OCI-LY1 (cell line): ENCODE measurements at regions not wholly inside any gene's neighbourhood (a gene's known extent, or its start where the extent isn't known, plus 50 kb on each side); places are given as distances from the start of the nearest gene placed in this dataset.

Experiments used
- H2AFZ ChIP-seq: fragments of 200-600 bp; sonication (generic), shearing (Covaris generic); 2 replicates; pipeline ENCODE4 v1.6.0; 2014; ENCODE audit warnings: antibody characterized with exemption, mild to moderate bottlenecking, low read length
- H3F3A ChIP-seq: fragments of 200-600 bp; sonication (generic), shearing (Covaris generic); 2 replicates; pipeline ENCODE4 v1.6.0; 2014; ENCODE audit warnings: mild to moderate bottlenecking, antibody characterized with exemption, low read length, moderate library complexity; ENCODE audit not compliant: insufficient read depth
- H3K27ac ChIP-seq: fragments of 200-600 bp; sonication (generic); 2 replicates; pipeline ENCODE4 v1.5.1; 2014; ENCODE audit warnings: low read length, mixed run types, mild to moderate bottlenecking, low read depth; ENCODE audit not compliant: poor library complexity, severe bottlenecking
- H3K27me3 ChIP-seq: fragments of 200-600 bp; sonication (generic); 2 replicates; pipeline ENCODE4 v1.6.0; 2014; ENCODE audit warnings: antibody characterized with exemption, mild to moderate bottlenecking, low read length, moderate library complexity; ENCODE audit not compliant: insufficient read depth
- H3K36me3 ChIP-seq: fragments of 200-600 bp; sonication (generic); 2 replicates; pipeline ENCODE4 v1.6.1; 2014; ENCODE audit warnings: mild to moderate bottlenecking, antibody characterized with exemption, low read length, moderate library complexity, mixed read lengths; ENCODE audit not compliant: insufficient read depth
- H3K4me1 ChIP-seq: fragments of 200-600 bp; sonication (generic); 2 replicates; pipeline ENCODE4 v1.5.1; 2014; ENCODE audit warnings: mild to moderate bottlenecking, low read length, moderate library complexity; ENCODE audit not compliant: insufficient read depth, severe bottlenecking
- H3K4me2 ChIP-seq: fragments of 200-600 bp; sonication (generic), shearing (Covaris generic); 2 replicates; pipeline ENCODE4 v1.6.1; 2014; ENCODE audit warnings: low read length
- H3K4me3 ChIP-seq: fragments of 200-600 bp; sonication (generic); 2 replicates; pipeline ENCODE4 v1.5.1; 2014; ENCODE audit warnings: low read length, low read depth, mild to moderate bottlenecking, mixed read lengths; ENCODE audit not compliant: poor library complexity, severe bottlenecking
- H3K79me2 ChIP-seq: fragments of 200-600 bp; shearing (Covaris generic); 2 replicates; pipeline ENCODE4 v1.6.1; 2016; ENCODE audit warnings: mixed run types, low read length, mixed read lengths; ENCODE audit not compliant: insufficient read depth
- H3K9ac ChIP-seq: fragments of 200-600 bp; sonication (generic), shearing (Covaris generic); 2 replicates; pipeline ENCODE4 v1.6.1; 2014; ENCODE audit warnings: mild to moderate bottlenecking, low read length, mixed read lengths
- H3K9me2 ChIP-seq: fragments of 200-600 bp; sonication (generic), shearing (Covaris generic); 2 replicates; pipeline ENCODE4 v1.6.1; 2014; ENCODE audit warnings: low read depth, mild to moderate bottlenecking, low read length, mixed read lengths
- H3K9me3 ChIP-seq: fragments of 200-600 bp; shearing (Covaris generic); 2 replicates; pipeline ENCODE4 v1.6.1; 2014; ENCODE audit warnings: low read length, mixed read lengths
- H4K20me1 ChIP-seq: fragments of 200-600 bp; sonication (generic), shearing (Covaris generic); 2 replicates; pipeline ENCODE4 v1.6.0; 2016; ENCODE audit warnings: mild to moderate bottlenecking, low read length; ENCODE audit not compliant: insufficient read depth
- CTCF ChIP-seq: fragments of 200-600 bp; sonication (generic), shearing (Covaris generic); IDR thresholded peaks from 2 replicates; pipeline ENCODE4 v1.5.1; 2017; ENCODE audit warnings: mild to moderate bottlenecking, antibody characterized with exemption, low read length, moderate library complexity, mixed read lengths
- EZH2 ChIP-seq: fragments of 200-600 bp; sonication (generic), shearing (Covaris generic); IDR thresholded peaks from 2 replicates; pipeline ENCODE4 v1.8.0; 2017; ENCODE audit warnings: borderline replicate concordance, mixed run types, mild to moderate bottlenecking, antibody characterized with exemption, low read length, moderate library complexity, mixed read lengths

DNA sequence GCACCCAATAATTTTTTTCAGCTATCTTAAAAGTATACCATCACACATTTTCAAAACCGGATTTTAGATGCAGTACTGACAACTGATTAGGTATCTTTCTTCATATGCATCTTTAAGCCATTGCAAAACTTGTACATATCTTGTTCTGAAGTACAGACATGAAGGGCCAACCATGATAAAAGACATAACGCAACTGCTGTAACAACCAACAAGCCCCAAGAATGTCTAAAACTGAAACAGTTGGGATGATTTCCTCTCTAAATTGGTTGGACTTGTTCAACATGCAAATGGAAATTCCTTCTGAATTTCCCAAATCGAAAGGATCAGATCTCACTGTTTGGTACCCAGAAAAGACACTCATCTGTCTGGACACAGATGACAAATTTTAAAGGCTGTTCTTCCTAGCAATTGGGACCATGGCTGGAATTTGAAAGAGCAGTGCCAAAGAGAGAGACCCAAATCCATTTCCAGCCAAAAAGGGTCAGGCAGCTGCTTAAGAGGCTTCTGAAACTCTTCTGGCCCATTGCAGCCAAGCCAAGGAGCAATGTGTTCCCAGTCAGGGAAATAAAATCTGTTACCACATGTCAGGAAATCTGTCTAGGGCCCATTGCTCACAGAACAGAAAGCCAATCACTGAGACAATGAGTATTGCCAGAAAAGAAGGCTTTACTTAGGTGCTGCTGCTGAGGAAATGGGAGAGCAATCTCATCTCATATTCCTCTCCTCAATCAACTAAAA lies 1122.4 kb upstream of the USP15 start:
- Histone ChIP-seq H3K9me2 (no peaks in the 10 kb centered on the region), H3K79me2 (no peaks in the 10 kb centered on the region), H4K20me1 (no peaks in the 10 kb centered on the region), H3K36me3 (no peaks in the 10 kb centered on the region), H2AFZ (no peak overlapping the region), H3K4me3 (no peak overlapping the region), H3F3A (no peaks in the 10 kb centered on the region), H3K27me3 (no peaks in the 10 kb centered on the region), H3K9me3 (no peaks in the 10 kb centered on the region), H3K27ac (no peak overlapping the region), H3K4me1 (no peaks in the 10 kb centered on the region), H3K4me2 (no peak overlapping the region), H3K9ac (no peak overlapping the region)
- no peak for TF ChIP-seq EZH2
- no peak for TF ChIP-seq CTCF

DNA sequence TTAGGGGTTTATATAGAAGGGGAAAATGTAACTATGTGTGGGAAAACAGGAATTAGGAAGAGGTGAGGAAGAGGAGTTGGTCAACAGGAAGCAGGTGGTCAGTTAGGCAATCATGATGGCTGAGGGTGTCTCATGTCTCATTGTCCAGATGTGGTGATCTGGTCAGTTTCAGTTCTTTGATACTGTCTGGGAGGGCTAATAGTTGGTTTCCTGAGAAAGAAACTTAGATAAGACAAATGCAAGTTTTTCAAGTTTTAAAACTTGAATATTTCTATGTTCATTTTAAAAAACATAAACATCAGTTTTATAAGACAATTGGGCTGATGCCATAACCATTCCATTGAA lies 1121.8 kb upstream of the USP15 start:
- Histone ChIP-seq H2AFZ (no peak overlapping the region), H4K20me1 (no peaks in the 10 kb centered on the region), H3K36me3 (no peaks in the 10 kb centered on the region), H3K9me2 (no peaks in the 10 kb centered on the region), H3K27me3 (no peaks in the 10 kb centered on the region), H3K79me2 (no peaks in the 10 kb centered on the region), H3F3A (no peaks in the 10 kb centered on the region), H3K9me3 (no peaks in the 10 kb centered on the region), H3K9ac (no peak overlapping the region), H3K4me3 (no peak overlapping the region), H3K4me1 (no peaks in the 10 kb centered on the region), H3K27ac (no peak overlapping the region), H3K4me2 (no peak overlapping the region)
- TF ChIP-seq CTCF (no peak), EZH2 (no peak)

GRCh38 chr12:61161961-61162360 lies 1098.2 kb upstream of the USP15 start:
- Histone ChIP-seq H3K9me3 (no peaks in the 10 kb centered on the region), H3K27me3 (no peaks in the 10 kb centered on the region), H3K4me3 (no peak overlapping the region), H3K9me2 (0 out of 2 replicates have a peak, but pooled peaks cover 2% of the 10 kb centered on the region), H3K36me3 (no peaks in the 10 kb centered on the region), H3K27ac (no peak overlapping the region), H2AFZ (no peak overlapping the region), H3K9ac (no peak overlapping the region), H4K20me1 (no peaks in the 10 kb centered on the region), H3F3A (no peaks in the 10 kb centered on the region), H3K79me2 (no peaks in the 10 kb centered on the region), H3K4me1 (no peaks in the 10 kb centered on the region), H3K4me2 (no peak overlapping the region)
- TF ChIP-seq CTCF: no peak
- no peak for TF ChIP-seq EZH2
